ENCODE measurements at regions not wholly inside any gene's neighbourhood (a gene's known extent, or its start where the extent isn't known, plus 50 kb on each side); places are given as distances from the start of the nearest gene placed in this dataset.
"Not testable (repeated sequence)": the region's sequence is repeated elsewhere in the genome, so short reads cannot be mapped to it uniquely, and the experiment has no call there.

GRCh38 chr7:76118253-76119036 lies 70.5 kb downstream of the MDH2 start:
- TF ChIP-seq, protein P1, sequence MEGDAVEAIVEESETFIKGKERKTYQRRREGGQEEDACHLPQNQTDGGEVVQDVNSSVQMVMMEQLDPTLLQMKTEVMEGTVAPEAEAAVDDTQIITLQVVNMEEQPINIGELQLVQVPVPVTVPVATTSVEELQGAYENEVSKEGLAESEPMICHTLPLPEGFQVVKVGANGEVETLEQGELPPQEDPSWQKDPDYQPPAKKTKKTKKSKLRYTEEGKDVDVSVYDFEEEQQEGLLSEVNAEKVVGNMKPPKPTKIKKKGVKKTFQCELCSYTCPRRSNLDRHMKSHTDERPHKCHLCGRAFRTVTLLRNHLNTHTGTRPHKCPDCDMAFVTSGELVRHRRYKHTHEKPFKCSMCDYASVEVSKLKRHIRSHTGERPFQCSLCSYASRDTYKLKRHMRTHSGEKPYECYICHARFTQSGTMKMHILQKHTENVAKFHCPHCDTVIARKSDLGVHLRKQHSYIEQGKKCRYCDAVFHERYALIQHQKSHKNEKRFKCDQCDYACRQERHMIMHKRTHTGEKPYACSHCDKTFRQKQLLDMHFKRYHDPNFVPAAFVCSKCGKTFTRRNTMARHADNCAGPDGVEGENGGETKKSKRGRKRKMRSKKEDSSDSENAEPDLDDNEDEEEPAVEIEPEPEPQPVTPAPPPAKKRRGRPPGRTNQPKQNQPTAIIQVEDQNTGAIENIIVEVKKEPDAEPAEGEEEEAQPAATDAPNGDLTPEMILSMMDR (IDR thresholded peaks at IDR 0.05): not testable (repeated sequence)
- not testable (repeated sequence) for TF ChIP-seq POLR2A (IDR thresholded peaks at IDR 0.05)
